ENCODE measurements at regions not wholly inside any gene's neighbourhood (a gene's known extent, or its start where the extent isn't known, plus 50 kb on each side); places are given as distances from the start of the nearest gene placed in this dataset.

DNA sequence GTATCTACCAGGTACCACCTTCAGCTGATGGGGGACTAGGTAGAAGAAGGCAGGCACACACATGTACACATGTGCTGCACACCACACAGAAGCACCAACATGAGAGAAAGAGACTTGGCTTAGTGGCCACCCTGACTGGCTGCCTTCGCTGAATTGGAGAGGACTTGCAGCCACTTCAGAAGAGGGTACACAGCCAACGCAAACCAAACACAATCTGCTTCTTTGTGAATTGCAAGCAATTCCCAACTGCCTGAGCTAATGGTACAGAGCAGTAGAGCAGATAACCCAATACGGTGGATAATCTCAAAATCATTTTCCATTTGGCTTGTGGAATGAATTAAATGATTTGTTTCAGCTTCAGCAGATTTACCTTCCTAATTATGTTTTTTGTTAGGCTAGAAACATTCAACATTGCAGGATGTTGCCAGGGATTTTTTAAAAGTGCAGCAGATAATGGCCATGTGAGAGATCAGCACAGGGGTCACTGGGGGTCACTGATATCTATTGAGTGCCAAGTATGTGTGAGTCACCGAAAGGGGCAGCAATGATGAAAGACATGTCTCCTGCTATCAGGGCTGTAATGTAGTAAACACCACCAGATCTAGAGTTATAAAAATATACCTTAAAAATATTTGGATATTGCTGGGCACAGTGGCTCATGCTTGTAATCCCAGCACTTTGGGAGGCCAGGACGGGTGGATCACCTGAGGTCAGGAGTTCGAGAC lies 652.6 kb downstream of the BCL11A start:
- peak; percentile 53 for DNase-seq

DNA sequence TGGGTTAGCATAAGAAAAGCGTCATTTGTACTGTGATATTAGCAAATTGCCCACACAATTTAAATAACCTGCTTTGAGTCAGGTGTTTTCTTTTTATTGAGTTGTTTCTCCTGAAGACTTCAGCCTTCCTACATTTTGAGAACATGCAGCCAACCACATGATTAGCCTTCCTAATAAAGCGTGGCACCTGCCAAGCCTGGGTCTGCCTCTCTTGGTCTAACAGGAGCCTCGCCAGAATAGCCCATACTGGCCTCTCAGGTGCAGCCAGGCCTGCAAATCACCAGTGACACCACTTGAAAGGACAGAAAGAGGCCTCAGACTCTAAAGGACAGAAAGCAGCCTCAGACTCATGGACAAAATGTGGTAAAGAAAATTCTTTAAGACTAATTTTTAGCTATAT lies 653.8 kb downstream of the BCL11A start:
- no peak for DNase-seq

DNA sequence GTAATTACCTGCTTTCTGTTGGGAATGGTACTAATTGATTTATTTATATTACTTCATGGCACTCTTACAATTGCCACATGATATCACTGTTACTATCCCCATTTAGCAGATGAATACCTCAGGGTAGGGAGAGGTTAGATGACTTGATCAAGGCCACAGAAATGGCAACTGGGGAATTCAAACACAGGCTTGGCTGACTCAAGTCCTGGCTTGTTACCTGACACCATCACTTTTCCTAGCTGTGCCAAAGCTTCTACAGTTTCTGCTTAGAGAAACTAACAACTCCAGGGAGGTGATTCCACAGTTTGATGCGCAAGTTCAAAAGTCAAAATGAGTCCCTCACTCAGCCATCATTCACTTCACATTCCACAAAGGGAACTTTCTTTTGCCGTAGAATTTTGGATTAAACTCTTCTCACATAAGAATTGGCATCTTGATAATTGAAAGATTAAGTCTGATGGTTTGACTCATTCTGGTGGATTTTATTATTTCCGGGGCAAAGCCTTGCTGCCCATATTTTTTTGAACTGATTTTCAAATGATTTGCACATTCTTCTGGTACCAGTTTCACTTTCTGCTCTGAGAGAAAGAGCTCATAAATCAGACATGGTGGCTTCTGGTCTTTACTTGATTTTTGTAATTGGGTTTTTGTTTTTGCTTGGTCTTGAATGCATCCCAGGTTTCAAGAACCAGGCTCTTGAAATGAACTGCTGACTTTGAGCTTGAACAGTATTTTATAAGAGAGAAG lies 656.8 kb downstream of the BCL11A start:
- no peak for DNase-seq

DNA sequence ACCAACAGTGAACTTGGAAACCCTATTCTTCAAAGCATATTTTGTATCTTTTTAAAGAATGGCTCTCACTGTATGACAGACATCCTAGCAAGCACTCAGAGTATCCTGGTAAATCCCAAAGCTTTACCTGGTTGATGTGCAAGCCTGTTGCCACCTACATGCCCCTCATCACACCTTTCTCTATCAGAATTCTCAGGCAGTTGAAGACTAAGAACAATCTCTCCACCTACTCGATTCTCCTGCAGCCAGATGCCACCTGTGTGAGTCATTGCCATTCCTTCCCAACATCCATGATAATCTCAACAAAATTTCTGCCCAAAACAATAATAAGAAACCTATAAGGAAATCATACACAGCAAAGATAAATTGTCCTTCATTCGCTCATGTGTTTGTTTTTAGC lies 659.8 kb downstream of the BCL11A start:
- DNase-seq: no peak

DNA sequence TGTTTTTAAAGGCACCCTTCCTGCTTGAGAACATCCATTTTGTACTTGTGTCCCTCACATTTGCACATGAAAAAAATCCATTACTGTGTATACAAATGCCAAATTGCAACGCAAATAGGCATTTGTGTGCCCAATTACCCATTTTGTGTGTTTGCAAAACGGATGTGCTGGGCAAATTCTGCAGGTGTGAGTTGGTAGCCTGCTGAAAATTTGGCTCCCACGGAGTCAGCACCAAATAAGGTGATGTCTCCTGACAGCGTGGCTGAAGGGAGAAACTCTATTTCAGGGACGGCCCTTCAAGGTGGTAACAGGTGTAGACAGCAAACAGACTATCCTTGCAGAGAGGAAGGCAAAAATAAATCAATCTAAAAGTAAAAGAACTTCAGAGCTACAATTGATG lies 661.1 kb downstream of the BCL11A start:
- DNase-seq: peak; percentile 3

DNA sequence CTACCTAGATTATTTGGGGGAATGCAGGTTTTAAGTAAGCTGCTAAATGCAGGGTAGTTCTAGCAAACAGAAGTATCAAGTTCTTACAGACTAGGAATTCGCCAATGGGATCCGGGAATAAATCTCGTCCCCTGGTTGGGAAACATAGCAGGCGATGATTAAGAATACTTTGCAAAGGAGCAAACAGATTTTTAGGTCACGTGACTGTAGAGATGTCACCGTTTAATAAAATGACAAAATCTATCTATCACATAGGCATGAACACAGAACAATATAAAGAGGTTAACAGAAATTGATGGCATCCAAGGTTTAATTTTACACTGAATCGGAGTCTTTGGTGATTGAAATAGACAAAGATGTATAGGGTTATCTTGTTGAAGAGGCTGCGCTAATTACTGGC lies 664.1 kb downstream of the BCL11A start:
- no peak for DNase-seq

DNA sequence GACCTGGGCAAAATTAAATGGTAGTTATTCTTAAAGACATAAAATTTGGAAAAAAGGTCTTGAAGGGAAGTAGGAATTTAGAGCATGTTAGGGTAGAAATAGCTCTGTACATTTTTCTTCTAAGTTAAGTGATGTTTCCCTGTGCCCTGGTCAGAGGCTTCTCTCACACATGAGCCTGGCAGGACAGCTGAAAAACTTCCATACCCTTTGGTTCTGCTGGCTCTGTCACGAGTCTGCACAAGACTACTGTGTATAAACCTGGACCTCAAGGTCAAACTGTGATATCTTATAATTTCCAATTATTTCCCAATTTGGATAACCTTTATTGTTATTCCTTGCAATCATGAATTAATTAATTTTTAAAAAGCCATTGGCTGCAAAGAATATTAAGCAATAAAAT lies 664.7 kb downstream of the BCL11A start:
- no peak for DNase-seq

DNA sequence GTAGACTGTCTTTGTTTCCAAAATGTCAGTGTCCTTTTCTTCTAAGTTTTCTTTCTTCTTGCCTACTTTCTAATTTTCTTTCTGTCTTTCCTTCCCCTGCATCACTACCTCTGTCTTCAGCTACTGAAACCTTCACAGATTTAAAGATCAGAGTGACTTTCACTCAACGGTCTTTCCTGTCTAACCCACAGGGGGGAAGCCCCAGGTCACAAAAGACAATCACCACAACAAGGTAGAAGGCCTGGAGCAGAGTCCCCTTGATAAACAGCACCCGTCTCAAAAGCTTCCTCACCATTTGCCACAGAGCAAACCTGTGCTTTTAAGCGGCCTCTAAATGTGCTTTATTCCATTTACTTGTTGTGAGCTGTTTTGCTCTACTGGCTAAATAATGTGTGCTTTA lies 665.4 kb downstream of the BCL11A start:
- DNase-seq: peak; percentile 10

DNA sequence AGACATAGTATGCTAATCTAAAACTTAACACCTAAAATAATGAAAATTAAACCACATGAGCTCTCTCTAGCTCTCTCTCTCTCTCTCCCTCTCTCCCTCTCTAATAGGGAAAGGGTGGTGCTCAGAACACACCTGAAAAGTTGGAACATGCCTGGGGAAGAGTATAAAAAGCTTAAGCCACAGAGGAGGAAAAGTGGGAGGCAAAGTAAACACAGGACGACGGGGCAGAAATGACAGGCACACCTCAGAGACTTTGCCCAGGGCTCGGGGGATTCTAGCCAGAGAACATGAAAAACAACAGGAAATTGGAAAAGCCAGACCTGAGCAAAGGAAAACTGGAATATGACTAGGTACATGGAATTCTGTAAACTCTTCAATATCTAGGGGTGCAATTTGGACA lies 666.1 kb downstream of the BCL11A start:
- no peak for DNase-seq

DNA sequence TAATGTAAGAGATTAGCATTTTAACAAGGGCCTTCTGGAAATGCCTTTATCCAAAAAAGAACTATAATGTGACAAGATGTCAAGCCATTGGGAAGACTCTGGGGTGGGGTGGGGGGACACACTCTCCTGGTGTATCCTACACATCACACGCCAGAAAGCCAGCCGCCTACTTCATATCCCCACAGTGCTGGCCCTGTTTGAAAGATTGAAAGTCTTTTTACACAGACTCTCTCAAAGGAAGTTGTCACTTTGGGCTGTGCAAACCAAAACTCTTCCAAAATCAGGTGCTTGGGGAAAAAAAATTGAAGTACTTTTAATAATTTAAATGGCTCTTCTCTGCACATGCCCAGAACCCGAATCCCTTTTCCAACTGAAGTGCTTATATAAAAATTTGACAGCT lies 666.7 kb downstream of the BCL11A start:
- no peak for DNase-seq

DNA sequence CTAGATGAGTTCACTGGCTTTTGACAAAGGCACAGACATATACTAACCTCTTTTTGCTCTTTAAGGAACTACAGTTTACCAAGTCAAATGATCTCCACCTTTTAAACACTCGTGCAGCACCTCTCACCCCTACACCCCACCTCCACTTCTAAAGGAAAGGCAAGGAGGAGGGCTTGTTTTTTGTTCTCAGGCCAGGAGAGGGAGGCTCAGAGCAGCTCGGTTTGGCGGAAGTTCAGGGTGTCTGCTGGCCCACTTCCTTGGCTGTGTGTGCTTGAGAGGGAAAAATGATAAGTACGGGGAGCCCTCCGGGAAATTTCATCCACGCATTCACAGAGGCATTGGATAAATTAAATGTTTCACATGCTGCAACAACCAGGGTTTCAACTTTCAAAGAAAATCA lies 667.9 kb downstream of the BCL11A start:
- no peak for DNase-seq

DNA sequence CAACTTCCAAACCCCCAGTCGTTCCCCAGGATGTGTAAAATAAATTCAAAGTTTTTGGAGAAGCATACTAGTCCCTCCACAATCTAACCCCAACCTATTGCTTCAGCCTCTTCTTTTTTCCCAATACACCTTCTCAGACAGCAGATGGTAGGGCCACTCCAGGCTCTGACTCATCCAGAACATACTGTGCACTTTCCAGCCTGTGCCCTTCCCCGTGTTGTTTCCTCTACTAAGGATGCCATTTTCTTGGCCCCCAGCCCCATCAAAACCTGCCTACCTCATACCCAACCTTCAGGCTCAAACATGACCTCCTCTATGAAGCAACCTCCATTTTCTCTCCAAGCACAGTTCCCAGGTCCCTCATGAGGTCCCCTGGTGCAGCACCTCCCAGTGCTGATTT lies 669.3 kb downstream of the BCL11A start:
- DNase-seq: no peak

DNA sequence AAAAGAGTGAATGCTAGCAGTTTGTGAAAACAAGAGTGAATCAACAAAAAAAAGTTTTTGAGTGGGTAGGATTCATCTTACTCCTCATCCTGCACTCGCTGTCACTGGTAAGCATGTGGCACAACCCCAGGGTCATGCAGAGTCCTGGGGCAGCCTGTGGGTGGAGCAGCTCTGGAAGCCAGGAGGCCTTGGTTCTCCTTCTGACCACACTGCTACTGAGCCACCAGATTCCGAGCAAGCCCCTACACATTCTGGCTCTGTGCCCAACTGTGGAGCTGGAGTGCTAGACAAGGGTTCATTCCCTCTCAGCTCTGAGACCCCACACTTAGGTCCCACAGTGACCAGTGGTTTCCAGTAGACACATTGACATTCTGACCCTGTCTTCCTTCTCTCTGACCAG lies 670.6 kb downstream of the BCL11A start:
- no peak for DNase-seq

DNA sequence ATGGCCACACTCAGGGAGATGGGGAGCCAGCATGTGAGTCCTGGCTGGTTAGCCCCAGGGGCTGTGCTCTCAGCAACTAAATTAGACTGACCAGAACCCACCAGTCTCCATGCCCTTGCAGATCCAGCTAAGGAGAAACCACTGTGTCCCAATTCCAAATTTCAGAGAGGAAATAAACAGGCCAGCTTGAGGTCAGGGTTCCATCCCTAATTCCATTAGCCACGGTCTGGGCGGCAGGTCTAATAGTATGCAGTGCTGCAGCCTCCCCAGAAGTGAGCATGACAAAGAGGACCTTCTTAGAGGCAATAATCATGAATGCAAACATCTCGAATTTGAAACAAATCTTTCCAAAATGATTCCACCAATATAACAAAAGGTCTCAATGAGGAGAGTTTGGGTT lies 671.2 kb downstream of the BCL11A start:
- DNase-seq: no peak

DNA sequence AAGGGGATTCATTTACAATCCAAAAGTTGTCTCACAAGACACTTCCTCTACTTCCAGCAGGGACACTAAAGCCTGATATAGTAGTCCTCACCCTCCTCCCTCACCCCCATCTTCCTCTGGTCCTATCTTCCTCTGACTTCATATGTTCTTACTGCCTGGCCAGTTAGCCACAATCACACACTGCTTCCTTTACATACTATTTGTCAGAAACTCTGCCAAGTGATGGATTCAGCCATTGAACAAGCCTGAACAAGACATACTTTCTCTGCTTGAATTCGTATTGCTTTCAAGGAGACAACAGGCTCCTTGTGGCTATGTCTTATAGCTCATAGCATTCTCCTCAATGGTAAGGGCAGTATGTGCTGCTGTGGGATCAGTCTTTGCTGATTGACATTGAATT lies 672.2 kb downstream of the BCL11A start:
- DNase-seq: no peak

DNA sequence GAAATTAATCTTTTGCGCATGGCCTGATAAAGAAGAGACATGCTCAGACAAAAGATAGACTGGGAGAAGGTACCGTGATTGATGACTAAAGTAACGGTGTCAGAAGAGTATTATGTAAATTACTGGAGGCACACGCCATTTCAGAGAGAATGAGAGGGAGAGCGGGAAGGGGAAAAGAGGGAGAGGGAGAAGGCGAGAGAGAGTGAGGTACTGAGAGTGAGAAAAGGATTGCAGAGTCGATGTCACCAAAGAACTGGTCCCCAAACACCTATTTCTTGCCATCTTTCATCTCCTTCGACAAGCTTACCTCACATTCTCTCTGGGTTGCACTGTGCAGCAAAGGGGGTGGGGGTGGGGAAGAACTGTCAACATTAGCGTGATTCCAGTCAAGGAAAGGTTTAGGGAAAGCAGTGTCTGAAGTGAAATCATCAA lies 673.7 kb downstream of the BCL11A start:
- no peak for DNase-seq

DNA sequence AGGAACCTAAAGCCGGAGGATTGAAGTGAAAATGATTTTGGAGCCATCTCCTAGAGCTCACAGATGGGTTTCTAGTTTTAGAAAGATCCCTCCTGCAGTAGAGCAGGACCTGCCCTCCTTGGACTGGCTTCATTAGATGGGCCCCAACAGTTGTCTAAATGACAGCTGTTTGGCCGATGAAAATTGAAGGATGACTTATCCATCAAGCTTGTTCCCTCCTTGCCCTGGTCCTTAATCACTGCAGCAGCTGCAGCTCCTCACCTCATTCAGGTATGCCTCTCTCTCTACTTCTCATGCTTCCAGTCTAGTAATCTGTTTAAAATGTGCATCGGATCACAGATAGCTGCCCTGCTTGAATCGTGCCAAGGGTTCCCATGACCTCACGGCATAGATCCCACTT lies 677.6 kb downstream of the BCL11A start:
- DNase-seq: no peak

DNA sequence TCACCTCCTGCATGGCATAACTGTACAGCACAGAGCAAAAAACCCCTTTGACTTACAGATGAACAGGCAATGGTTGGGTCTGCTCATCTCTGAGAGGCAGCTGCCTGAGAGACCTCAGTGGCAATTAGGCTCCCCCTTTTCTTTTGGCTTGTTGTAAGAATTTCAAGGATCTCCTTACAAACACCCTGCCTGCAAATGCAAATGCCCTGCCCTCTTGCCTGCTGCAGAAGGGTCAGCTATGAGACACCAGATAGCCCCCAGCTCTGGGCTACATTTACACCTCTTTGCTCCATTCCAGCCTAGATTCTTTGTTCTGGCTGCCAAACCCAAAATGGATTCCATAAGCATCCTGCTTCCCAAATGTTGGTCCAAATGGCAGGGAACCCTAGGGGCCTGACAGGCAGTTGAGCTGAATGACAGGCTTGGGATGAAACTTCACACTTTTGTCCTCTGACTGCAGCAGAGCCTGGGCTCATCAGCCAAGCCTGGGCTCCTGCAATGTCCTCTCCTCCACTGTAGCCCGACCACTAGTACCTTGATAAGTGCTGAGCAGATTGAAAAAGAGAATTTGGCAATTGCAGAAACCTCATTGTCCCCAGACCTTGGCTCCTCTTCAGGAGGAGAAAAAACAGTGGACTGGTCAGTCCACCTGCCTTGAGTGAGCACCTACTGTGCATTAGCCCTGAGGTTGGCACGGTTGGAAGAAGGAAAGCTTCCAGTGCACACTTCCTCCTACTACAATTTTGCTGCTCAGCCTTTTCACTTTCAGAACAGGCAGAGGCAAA lies 678.3 kb downstream of the BCL11A start:
- DNase-seq: no peak

DNA sequence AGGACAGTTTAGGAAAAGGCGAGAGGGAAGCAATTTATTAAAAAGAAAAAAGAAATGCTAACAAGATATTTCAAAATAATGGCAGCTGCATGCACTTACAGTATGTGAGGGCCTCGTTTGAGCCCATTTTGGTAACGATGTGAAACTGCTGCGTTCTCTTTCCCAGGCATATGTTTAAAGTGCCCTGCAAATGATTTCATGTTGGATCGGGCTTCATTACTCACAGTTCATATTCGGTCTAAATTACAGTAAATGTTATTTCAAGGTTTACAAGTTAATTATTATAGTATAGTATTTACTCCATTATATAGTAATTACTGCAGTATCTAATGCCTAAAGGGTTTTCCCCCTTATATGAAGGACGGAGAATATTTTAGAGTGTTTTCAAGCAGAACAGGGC lies 679.1 kb downstream of the BCL11A start:
- no peak for DNase-seq

DNA sequence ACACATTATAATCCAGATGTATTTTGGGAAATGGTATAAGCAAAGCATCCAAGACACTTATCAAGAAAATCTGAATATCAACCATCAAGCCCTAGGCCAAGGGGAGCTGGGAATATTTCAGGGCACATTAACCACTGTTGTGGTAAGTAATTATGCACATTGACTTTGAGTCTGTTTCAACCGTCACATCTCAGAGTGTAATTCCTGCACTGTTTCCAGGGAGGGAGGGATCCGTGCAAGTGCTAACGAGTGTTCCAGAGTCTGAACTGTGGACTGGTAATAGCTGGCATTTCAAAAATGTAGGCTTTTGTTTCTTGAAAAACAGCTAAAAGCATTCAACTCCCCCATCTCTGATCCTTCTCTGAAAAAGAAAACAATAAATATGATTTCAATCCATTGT lies 681.6 kb downstream of the BCL11A start:
- no peak for DNase-seq

DNA sequence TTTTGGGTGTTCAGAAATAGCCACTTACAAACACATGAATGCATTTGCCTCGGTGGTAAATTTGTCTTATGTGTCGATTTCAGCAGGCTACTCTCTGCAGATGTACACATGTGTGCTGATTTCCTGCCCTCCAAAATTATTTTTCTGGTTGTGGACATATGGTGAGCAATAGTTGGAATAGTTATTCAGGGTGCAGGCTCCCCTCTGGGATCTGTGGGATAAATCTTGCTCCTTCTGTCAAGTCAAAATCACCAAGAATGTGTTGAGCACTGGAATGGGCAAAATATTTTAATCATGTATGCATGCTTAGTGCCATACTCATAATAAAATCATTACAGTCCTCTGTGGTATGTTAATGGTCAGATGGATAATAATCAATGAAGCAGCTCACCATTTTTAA lies 684.5 kb downstream of the BCL11A start:
- DNase-seq: no peak

DNA sequence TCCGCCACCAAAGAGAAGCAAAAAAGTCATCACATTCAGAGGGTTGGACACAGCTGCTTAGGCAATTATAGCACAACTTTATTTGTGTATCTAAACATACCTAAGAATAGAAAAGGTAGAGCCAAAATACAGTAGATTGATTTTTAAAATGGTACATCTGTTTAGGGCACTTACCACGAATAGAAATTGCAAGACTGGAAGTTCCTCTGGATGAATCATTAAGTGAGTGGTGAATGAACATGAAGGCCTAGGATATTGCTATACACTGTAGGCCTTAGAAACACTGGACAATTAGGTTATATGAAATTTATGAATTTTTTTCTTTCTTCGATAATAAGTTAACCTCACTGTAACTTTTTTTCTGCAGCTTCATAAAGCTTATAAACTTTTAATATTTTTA lies 687.0 kb downstream of the BCL11A start:
- DNase-seq: no peak

DNA sequence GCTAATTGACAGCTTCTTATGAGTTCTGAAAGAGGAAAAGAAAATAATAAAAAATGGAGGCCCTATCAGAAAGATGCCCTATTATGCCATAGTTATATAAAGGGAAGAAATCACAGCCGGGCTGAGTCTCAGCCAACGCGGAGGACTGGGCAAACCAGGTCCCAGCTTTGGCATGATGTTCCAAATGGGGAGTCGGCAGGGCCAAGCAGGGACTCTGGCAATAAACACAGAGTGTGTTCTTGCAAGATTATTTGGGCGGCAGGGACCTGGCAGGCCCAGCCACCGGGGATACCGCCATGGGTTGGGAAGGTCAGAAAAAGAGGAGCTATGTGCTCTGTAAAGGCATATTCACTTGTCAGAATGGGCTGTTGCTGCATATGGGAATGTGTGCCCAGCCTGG lies 694.9 kb downstream of the BCL11A start:
- DNase-seq: no peak

DNA sequence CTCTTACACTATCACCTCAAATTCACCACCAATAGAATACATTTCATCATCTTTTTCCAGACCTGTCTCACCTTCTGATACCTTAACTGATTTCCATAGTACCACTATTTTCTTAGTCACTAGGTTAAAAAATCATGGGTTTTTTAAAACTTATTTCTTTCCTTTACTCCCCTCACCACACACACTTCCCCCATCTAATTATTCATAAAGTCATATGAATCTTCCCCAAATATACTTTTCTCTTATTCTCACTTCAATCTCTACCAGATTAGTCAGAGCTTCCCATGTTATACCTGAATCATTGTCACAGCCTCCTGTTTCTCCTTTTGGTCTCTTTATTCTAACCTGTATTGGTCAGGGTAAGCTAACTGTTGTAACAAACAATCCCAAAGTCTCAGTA lies 696.3 kb downstream of the BCL11A start:
- DNase-seq: no peak
